Activated CD4-positive, alpha-beta T cell treated with anti-CD3 and anti-CD28 coated beads for 36 hours (primary cell): ENCODE measurements at regions not wholly inside any gene's neighbourhood (a gene's known extent, or its start where the extent isn't known, plus 50 kb on each side); places are given as distances from the start of the nearest gene placed in this dataset.

Source experiments
- ATAC-seq: fragments of 200-7000 bp; cut with Tn5 transposase; one replicate; pipeline ENCODE4 v1.10.0; 2021; ENCODE audit warnings: mild to moderate bottlenecking, moderate library complexity
- CTCF ChIA-PET: fragments of 350-600 bp; sonication (Branson Sonifier 250); formaldehyde crosslinking; loops from one replicate; lab custom pipeline; 2021; ENCODE audit warnings: antibody characterized with exemption; lab: Charles Lee
- POLR2A ChIA-PET: fragments of 350-600 bp; sonication (Branson Sonifier 250); formaldehyde crosslinking; loops from one replicate; lab custom pipeline; 2021; ENCODE audit warnings: antibody characterized with exemption, inconsistent platforms; lab: Charles Lee
- DNase-seq: peaks from one replicate; pipeline ENCODE4 v3.0.0-alpha.2; 2020
- H3K27ac Mint-ChIP-seq: one replicate; pipeline ENCODE4 v1.8.0; 2021; ENCODE audit warnings: mixed read lengths
- H3K27me3 Mint-ChIP-seq: one replicate; pipeline ENCODE4 v1.8.0; 2021; ENCODE audit warnings: mixed read lengths
- H3K36me3 Mint-ChIP-seq: one replicate; pipeline ENCODE4 v1.8.0; 2021; ENCODE audit warnings: low read depth, mixed read lengths
- H3K4me1 Mint-ChIP-seq: one replicate; pipeline ENCODE4 v1.8.0; 2021; ENCODE audit warnings: mixed read lengths
- H3K4me3 Mint-ChIP-seq: one replicate; pipeline ENCODE4 v1.8.0; 2021; ENCODE audit warnings: mild to moderate bottlenecking, moderate library complexity, mixed read lengths
- H3K9me3 Mint-ChIP-seq: one replicate; pipeline ENCODE4 v1.8.0; 2021; ENCODE audit warnings: low read depth, mixed read lengths
- intact Hi-C, 2 experiments: fragments of 100-400 bp; cut with DNase I in 1 of 2; cut with micrococcal nuclease in 1 of 2; formaldehyde crosslinking; loops; one replicate each; pipeline versions ENCODE4 v1.14.2 to v1.15.1; 2022 to 2024; cut with DNase I, micrococcal nuclease

DNA sequence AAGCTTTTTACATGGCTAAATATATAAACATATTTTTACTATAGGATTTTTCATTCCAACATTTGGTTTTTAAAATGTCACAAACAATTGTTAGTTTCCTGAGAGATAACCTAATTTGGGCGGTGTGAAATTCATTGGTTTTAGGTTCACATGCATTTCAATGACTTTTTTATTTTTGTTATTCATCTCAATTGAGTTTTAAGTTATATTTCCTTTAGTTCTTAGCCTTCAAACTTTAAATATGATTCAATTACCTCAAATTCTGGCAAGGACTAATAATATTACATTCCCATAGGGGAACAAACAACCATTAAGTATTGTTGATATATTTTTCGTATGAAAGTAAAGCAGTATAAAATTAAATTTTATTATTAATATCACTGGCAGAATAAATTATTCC is 265.3 kb downstream of the SLITRK6 start:
- Mint-ChIP-seq H3K36me3 (no peaks in the 10 kb centered on the region), H3K9me3 (no peaks in the 10 kb centered on the region), H3K4me1 (peaks cover 3% of the 10 kb centered on the region), H3K27me3 (no peaks in the 10 kb centered on the region), H3K27ac (no peak overlapping the region), H3K4me3 (no peak overlapping the region)
- DNase-seq (no peak), ATAC-seq (no peak)
- ChIA-PET POLR2A (no interaction called here), CTCF (no interaction called here)
- intact Hi-C loops, result no loop called here

DNA sequence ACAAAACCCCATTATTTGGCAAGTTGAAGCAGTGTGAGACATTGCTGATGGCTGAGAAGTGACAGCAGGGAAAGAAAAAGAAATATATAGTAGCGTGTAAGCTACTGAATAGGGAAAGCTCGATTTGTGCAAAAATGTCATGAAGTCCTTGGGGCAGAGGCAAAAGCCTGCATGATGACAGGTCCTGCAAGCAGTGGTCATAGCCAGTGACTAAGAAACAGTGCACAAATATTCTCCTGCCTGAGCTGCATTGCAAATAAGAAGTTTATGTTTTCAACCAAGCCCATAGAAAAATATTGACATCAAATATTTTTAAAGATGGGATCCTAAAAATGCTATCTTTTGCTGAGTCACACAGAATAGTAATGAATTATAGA is 270.0 kb downstream of the SLITRK6 start:
- no peaks in the 10 kb centered on the region for H3K9me3 Mint-ChIP-seq
- H3K36me3 Mint-ChIP-seq, result no peaks in the 10 kb centered on the region
- no peak for ATAC-seq
- ChIA-PET CTCF (interaction anchor here (0.6 to 0.8 kb wide), 2 partner anchors 19 to 1407 kb away, joined by 3 read pairs; no protein-coding TSS in a partner anchor), POLR2A (no interaction called here)
- peaks cover 2% of the 10 kb centered on the region for H3K4me1 Mint-ChIP-seq
- no peak overlapping the region for H3K27ac Mint-ChIP-seq
- no peak overlapping the region for H3K4me3 Mint-ChIP-seq
- no peak for DNase-seq
- intact Hi-C loops, result no loop called here
- no peaks in the 10 kb centered on the region for H3K27me3 Mint-ChIP-seq

DNA sequence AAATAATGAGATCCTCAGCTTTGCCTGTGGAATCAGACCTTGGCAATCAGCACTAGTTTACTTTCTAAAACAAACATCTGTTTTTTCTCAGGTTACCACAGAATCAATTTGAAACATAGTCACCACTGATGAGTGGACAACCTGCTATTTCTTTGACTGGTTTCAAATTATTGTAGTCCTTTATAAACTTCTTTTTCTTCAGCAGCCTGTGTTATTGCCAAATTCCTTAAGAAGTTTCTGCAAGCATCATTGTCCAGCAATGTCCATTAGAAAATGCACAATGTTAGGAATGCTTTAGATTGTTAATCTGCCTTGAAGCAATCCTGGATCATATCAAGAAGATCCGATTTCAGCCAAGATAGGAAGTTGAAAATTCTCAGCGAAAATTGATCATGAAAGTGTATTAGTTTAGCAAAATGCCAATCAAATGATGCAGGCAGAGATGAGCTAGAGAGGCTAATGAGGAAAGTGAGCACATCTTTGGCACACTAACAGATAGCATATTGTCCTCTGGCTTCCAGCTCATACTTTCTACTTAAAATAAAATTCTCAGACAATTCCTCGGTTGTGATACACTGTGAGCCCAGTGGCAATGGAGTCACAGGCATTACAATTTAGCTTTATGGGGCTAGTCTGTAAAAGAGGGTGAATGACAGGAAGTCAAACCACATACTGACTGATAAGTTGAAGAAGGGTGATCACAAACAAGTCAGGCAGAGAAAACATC is 270.6 kb downstream of the SLITRK6 start:
- no peak for ATAC-seq
- Mint-ChIP-seq H3K4me3 (no peak overlapping the region), H3K27ac (no peak overlapping the region), H3K4me1 (peaks cover 2% of the 10 kb centered on the region), H3K9me3 (no peaks in the 10 kb centered on the region), H3K27me3 (no peaks in the 10 kb centered on the region), H3K36me3 (no peaks in the 10 kb centered on the region)
- ChIA-PET CTCF (interaction anchor here (0.6 to 0.8 kb wide), 2 partner anchors 18 to 1408 kb away, joined by 3 read pairs; no protein-coding TSS in a partner anchor), POLR2A (no interaction called here)
- intact Hi-C loops, result no loop called here
- DNase-seq, result no peak

DNA sequence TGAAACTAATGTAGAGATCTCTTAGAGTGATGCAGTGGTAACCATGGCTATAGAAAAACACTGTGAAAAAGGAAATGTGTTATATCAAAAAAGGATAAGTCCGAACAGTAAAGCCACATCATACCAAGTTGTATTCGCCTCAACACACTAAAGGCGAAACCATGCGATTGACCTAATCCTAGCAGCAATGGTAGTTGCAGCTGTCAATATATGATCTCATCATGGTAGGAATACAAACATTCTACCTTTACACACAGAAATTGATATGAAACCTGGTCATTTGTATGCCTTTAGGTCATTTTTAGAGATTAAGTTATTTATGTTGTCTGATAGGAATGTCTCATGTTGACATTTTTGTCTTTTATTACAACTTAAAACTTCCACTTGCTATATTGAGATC is 271.9 kb downstream of the SLITRK6 start:
- no peaks in the 10 kb centered on the region for H3K9me3 Mint-ChIP-seq
- intact Hi-C loops, result no loop called here
- ChIA-PET POLR2A (no interaction called here), CTCF (no interaction called here)
- no peaks in the 10 kb centered on the region for H3K27me3 Mint-ChIP-seq
- DNase-seq, result no peak
- no peaks in the 10 kb centered on the region for H3K36me3 Mint-ChIP-seq
- ATAC-seq, result no peak
- H3K27ac Mint-ChIP-seq, result no peak overlapping the region
- H3K4me3 Mint-ChIP-seq, result no peak overlapping the region
- H3K4me1 Mint-ChIP-seq, result peaks cover 2% of the 10 kb centered on the region

DNA sequence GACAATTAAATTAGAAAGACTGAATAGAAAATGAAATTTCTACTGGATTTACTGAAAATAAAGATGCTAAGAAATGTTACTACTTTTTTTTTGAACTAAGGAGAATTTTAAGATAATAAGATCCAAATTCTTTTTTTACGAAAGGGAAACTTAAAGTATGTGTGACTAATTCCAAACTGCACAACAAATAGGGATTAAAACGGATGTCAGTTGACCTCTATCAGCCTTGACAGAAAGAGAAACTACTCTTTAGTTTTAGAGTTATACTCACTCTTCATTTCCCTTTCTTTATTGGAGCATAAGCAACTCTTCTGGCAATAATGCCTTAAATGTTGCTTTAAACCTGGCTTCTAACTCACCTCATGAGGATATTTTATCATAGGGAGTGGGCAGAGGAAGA is 273.8 kb downstream of the SLITRK6 start:
- ATAC-seq (no peak), DNase-seq (no peak)
- peaks cover 2% of the 10 kb centered on the region for H3K4me1 Mint-ChIP-seq
- no peak overlapping the region for H3K27ac Mint-ChIP-seq
- no peaks in the 10 kb centered on the region for H3K9me3 Mint-ChIP-seq
- ChIA-PET POLR2A (no interaction called here), CTCF (no interaction called here)
- H3K4me3 Mint-ChIP-seq, result no peak overlapping the region
- intact Hi-C loops, result no loop called here
- no peaks in the 10 kb centered on the region for H3K36me3 Mint-ChIP-seq
- H3K27me3 Mint-ChIP-seq, result no peaks in the 10 kb centered on the region

DNA sequence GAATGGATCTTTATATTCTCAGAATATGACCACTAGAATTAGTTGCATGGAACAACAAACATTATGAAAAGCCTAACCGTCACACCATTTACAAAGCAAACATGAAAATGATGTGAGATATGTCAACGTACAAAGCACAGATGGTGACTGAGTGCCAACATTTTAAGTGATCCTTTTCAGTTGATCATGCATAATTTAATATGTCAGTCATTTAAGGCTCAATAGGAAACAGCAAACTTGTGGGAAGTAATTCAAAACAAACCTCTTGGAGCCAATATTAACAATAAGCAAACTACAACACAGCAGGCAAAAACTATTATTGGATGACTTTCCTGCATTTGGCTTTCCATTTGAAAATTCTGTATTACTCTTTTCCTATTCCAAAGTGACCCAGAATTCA is 277.6 kb downstream of the SLITRK6 start:
- CTCF ChIA-PET, result no interaction called here
- H3K4me1 Mint-ChIP-seq, result no peaks in the 10 kb centered on the region

DNA sequence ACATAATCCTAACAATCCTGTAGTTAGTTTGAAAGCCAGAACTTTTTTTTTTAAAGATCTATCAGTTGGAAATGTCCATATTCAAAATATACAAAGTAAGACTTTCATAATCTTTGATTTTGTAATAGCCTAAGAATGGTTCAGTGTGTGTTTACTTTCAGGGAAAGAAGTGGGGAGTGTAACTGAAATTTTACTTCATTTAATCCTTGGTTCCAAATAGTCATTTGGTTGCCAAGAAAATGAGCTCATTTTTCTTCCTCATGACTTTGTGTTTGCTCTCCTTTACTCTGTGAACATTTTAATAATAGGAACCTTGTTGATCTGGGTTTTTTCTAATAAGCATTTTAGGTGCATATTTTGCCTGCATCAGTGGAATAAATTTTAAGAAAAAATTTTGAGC is 278.8 kb downstream of the SLITRK6 start:
- H3K27ac Mint-ChIP-seq, result no peak overlapping the region
- POLR2A ChIA-PET, result no interaction called here
- CTCF ChIA-PET, result interaction anchor here (0.7 kb wide), 1 partner anchor 329 kb away, joined by 3 read pairs; no protein-coding TSS in a partner anchor

More for the DNA sequence above, 277.6 kb downstream of the SLITRK6 start:
- ATAC-seq (no peak), DNase-seq (no peak)
- H3K27ac Mint-ChIP-seq, result no peak overlapping the region
- intact Hi-C loops, result no loop called here
- H3K27me3 Mint-ChIP-seq, result no peaks in the 10 kb centered on the region
- POLR2A ChIA-PET, result no interaction called here
- H3K4me3 Mint-ChIP-seq, result no peak overlapping the region
- H3K9me3 Mint-ChIP-seq, result no peaks in the 10 kb centered on the region
- no peaks in the 10 kb centered on the region for H3K36me3 Mint-ChIP-seq

DNA sequence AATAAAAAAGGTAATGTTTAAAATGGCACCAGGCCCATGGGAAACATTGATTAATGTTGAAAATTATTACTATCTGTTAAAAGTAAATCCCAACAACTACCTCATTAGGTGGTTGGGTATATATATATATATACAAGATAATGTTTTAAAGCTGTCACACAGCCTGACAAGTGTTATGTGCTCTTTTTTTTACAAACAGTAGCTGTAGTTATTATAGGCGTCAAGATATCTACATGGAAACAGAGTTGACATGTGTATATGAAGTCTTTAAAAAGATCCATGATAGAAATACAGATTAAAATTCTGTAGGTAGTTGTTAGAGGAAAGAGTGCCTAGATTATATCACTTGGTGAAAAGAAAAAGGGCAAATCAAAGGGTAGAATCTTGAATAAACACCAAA is 279.9 kb downstream of the SLITRK6 start:
- ChIA-PET POLR2A (no interaction called here), CTCF (interaction anchor here (0.6 kb wide), 1 partner anchor 56 kb away, joined by 3 read pairs; no protein-coding TSS in a partner anchor)
- Mint-ChIP-seq H3K9me3 (no peaks in the 10 kb centered on the region), H3K4me3 (no peak overlapping the region), H3K4me1 (no peaks in the 10 kb centered on the region), H3K36me3 (no peaks in the 10 kb centered on the region), H3K27me3 (no peaks in the 10 kb centered on the region), H3K27ac (no peak overlapping the region)
- intact Hi-C loops, result no loop called here
- no peak for ATAC-seq
- DNase-seq, result no peak

More for the DNA sequence above, 278.8 kb downstream of the SLITRK6 start:
- H3K4me3 Mint-ChIP-seq, result no peak overlapping the region
- intact Hi-C loops, result no loop called here
- DNase-seq, result no peak
- no peaks in the 10 kb centered on the region for H3K4me1 Mint-ChIP-seq
- no peak for ATAC-seq
- no peaks in the 10 kb centered on the region for H3K36me3 Mint-ChIP-seq
- H3K27me3 Mint-ChIP-seq, result no peaks in the 10 kb centered on the region
- no peaks in the 10 kb centered on the region for H3K9me3 Mint-ChIP-seq

DNA sequence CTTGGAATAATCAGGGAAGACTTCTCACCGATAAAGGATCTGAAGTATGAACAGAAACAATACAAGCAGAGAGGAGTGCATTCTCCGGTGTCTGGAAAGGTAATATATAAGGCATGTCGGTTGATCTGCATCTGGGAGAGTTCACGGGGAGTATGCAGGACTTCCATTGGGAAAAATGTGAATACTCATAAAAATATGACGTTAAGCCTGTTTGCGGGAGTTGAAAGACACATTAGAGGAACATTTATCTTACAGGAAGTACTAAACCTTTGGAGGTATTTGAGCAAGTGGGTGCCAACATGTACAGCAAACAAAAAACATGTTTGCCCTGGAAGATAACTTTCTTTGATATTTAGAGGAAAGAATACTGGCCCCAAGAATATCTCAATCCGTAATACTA is 286.8 kb downstream of the SLITRK6 start:
- ATAC-seq, result no peak
- ChIA-PET POLR2A (no interaction called here), CTCF (no interaction called here)
- no peaks in the 10 kb centered on the region for H3K36me3 Mint-ChIP-seq
- no peak overlapping the region for H3K27ac Mint-ChIP-seq
- H3K4me1 Mint-ChIP-seq, result no peaks in the 10 kb centered on the region
- no peak overlapping the region for H3K4me3 Mint-ChIP-seq
- H3K27me3 Mint-ChIP-seq, result no peaks in the 10 kb centered on the region
- no peaks in the 10 kb centered on the region for H3K9me3 Mint-ChIP-seq
- intact Hi-C loops, result loop anchor here in 1 of 2 experiments (5.0 kb wide), 1 partner anchor 50 kb away; no protein-coding TSS in a partner anchor
- no peak for DNase-seq

DNA sequence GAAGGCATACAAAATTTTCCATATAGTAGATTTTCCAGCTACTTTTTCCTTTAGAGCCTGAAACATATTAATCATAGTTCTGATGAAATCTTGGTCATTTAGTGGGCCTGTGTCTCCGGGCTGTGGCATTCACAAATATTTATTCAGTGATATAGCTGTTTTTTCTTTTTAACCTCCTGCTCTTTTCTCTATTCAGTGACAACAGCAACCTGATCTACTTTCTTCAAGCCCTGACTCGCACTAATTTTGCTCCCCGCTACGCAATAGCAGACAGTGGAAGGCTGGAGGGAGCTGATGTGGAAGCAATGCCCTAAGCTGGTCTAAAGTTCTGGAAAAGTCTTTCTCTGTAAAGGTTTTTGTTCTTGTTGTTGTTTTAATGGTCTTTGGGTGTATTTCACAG is 289.7 kb downstream of the SLITRK6 start:
- Mint-ChIP-seq H3K36me3 (no peaks in the 10 kb centered on the region), H3K4me3 (no peak overlapping the region), H3K9me3 (no peaks in the 10 kb centered on the region), H3K4me1 (no peaks in the 10 kb centered on the region), H3K27me3 (no peaks in the 10 kb centered on the region), H3K27ac (no peak overlapping the region)
- intact Hi-C loops, result no loop called here
- ChIA-PET CTCF (no interaction called here), POLR2A (no interaction called here)
- ATAC-seq, result no peak
- no peak for DNase-seq

DNA sequence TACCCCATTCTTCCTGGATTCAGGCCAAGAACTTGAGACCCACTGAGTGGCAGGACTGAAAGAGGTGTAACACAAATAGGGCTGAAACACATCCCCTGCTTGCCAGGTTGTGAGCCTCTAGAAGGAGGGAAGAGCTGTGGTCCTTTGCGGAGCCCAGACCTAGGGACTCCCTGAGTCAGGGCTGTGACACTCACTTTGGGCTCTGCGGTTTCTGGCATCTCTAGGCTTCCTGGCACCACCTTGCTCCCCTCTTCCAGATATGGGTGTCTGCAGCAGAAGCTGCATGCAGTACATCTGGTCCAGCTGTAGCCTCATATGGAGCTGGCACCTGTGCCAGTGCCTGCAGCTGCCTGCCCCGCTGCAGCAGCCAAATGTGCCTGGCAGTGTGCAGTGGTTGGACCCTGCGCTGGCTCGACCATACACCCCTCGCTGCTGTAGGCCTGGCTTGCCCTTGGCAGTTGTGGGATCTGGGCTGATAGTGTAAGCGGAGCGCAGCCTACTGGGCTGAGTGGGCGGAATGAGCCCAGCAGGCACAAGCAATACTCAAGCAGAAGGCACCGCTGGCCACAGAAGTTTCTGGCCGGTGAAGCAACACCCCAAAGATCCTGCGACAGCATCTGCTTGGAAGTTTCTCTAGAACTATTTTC is 290.4 kb downstream of the SLITRK6 start:
- POLR2A ChIA-PET, result no interaction called here
- Mint-ChIP-seq H3K9me3 (no peaks in the 10 kb centered on the region), H3K4me1 (no peaks in the 10 kb centered on the region), H3K4me3 (no peak overlapping the region), H3K27me3 (no peaks in the 10 kb centered on the region), H3K27ac (no peak overlapping the region), H3K36me3 (no peaks in the 10 kb centered on the region)
- intact Hi-C loops, result no loop called here
- ATAC-seq, result no peak
- CTCF ChIA-PET, result no interaction called here
- DNase-seq, result no peak

DNA sequence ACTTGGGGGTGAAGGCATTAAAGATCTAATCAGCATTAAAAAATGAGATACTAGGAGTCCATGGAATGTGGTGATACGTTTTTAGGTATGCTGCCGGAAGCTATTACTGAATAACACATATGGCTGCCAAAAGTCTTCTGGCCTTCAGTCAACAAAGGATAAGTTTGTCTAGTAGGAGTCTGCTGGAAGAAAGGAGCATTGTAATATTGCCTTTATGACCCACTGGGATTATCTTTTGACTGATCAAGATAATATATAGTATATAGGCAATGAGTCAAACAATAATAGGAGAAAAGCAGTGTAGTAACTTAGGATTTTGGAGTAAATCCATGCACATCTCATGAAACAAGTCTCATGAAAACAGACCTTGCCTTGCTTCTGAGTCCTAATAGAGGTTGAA is 295.4 kb downstream of the SLITRK6 start:
- H3K4me3 Mint-ChIP-seq, result no peak overlapping the region
- intact Hi-C loops, result no loop called here

More for the DNA sequence above, 295.4 kb downstream of the SLITRK6 start:
- no peaks in the 10 kb centered on the region for H3K9me3 Mint-ChIP-seq
- H3K27me3 Mint-ChIP-seq, result no peaks in the 10 kb centered on the region
- no peaks in the 10 kb centered on the region for H3K36me3 Mint-ChIP-seq
- H3K27ac Mint-ChIP-seq, result no peak overlapping the region
- POLR2A ChIA-PET, result no interaction called here
- DNase-seq, result no peak
- CTCF ChIA-PET, result no interaction called here
- ATAC-seq, result no peak
- no peaks in the 10 kb centered on the region for H3K4me1 Mint-ChIP-seq
